Liver (tissue), 8 donors: ENCODE measurements at regions not wholly inside any gene's neighbourhood (a gene's known extent, or its start where the extent isn't known, plus 50 kb on each side); places are given as distances from the start of the nearest gene placed in this dataset.

ENCODE experiments used
- DNase-seq: peaks from one replicate; pipeline ENCODE4 v3.0.0-alpha.2; 2017; ENCODE audit warnings: low spot score
- H3K27ac ChIP-seq, 2 donors: one replicate each; pipeline ENCODE4 v1.7.0; 2013; ENCODE audit warnings: inconsistent platforms in 2 of 2, low read length in 2 of 2, control low read depth in 1 of 2, low read depth in 1 of 2, mild to moderate bottlenecking in 1 of 2
- H3K27me3 ChIP-seq, 4 donors: one replicate each; pipeline versions ENCODE4 v1.6.1 to v1.7.0; 2013; ENCODE audit warnings: low read length in 3 of 4, inconsistent platforms in 1 of 4, mild to moderate bottlenecking in 1 of 4, moderate library complexity in 1 of 4; ENCODE audit not compliant: control insufficient read depth in 4 of 4, insufficient read depth in 4 of 4
- H3K36me3 ChIP-seq, 4 donors: one replicate each; pipeline versions ENCODE4 v1.6.1 to v1.7.0; 2013; ENCODE audit warnings: low read length in 3 of 4, mild to moderate bottlenecking in 3 of 4, low read depth in 1 of 4, moderate library complexity in 1 of 4; ENCODE audit not compliant: control insufficient read depth in 4 of 4, insufficient read depth in 3 of 4
- H3K4me1 ChIP-seq, 4 donors: one replicate each; pipeline versions ENCODE4 v1.6.1 to v1.7.0; 2013; ENCODE audit warnings: low read length in 3 of 4, mild to moderate bottlenecking in 3 of 4, moderate library complexity in 1 of 4; ENCODE audit not compliant: control insufficient read depth in 4 of 4, insufficient read depth in 4 of 4
- H3K4me3 ChIP-seq, 3 donors: one replicate each; pipeline versions ENCODE4 v1.6.1 to v1.7.0; 2013; ENCODE audit warnings: low read length in 3 of 3, control low read depth in 1 of 3, low read depth in 1 of 3, mild to moderate bottlenecking in 1 of 3
- H3K9ac ChIP-seq, 2 donors: one replicate each; pipeline ENCODE4 v1.7.0; 2013; ENCODE audit warnings: low read length in 2 of 2, mild to moderate bottlenecking in 2 of 2, moderate library complexity in 2 of 2, control low read depth in 1 of 2, low read depth in 1 of 2
- H3K9me3 ChIP-seq, 4 donors: one replicate each; pipeline versions ENCODE4 v1.6.1 to v1.7.0; 2013; ENCODE audit warnings: low read length in 3 of 4; ENCODE audit not compliant: control insufficient read depth in 4 of 4
- ATF3 ChIP-seq: IDR thresholded peaks from 2 replicates; pipeline ENCODE4 v1.6.1; 2016; ENCODE audit warnings: antibody characterized with exemption
- CTCF ChIP-seq: fragments of 150-350 bp; IDR thresholded peaks from 2 replicates; pipeline ENCODE4 v1.5.1; 2017; ENCODE audit warnings: improper control_type of control experiment, low read depth, low read length; ENCODE audit not compliant: missing input control
- FOXA1 ChIP-seq: IDR thresholded peaks from 2 replicates; pipeline ENCODE4 v1.6.1; 2016; ENCODE audit warnings: antibody characterized with exemption
- FOXA2 ChIP-seq: IDR thresholded peaks from 2 replicates; pipeline ENCODE4 v1.6.1; 2016; ENCODE audit warnings: antibody characterized with exemption
- GABPA ChIP-seq, 2 donors: IDR thresholded peaks in 1 of 2; conservative IDR thresholded peaks in 1 of 2; 2 replicates each; pipeline ENCODE4 v1.6.1; 2016; ENCODE audit warnings: antibody characterized with exemption in 2 of 2, mild to moderate bottlenecking in 1 of 2, moderate library complexity in 1 of 2
- HNF4A ChIP-seq, 2 donors: conservative IDR thresholded peaks; 2 replicates each; pipeline ENCODE4 v1.6.1; 2016; ENCODE audit warnings: antibody characterized with exemption in 2 of 2, mild to moderate bottlenecking in 2 of 2
- HNF4G ChIP-seq: IDR thresholded peaks from 2 replicates; pipeline ENCODE4 v1.6.1; 2016; ENCODE audit warnings: antibody characterized with exemption
- JUND ChIP-seq, 2 donors: IDR thresholded peaks; 2 replicates each; pipeline ENCODE4 v1.6.1; 2016; ENCODE audit warnings: antibody characterized with exemption in 2 of 2
- MAX ChIP-seq: IDR thresholded peaks from 2 replicates; pipeline ENCODE4 v1.6.1; 2016; ENCODE audit warnings: antibody characterized with exemption
- RAD21 ChIP-seq, 2 donors: IDR thresholded peaks; 2 replicates each; pipeline ENCODE4 v1.6.1; 2016; ENCODE audit warnings: antibody characterized with exemption in 2 of 2, mild to moderate bottlenecking in 2 of 2
- RXRA ChIP-seq, 2 donors: IDR thresholded peaks; 2 replicates each; pipeline ENCODE4 v1.6.1; 2017 to 2018; ENCODE audit warnings: antibody characterized with exemption in 2 of 2, mild to moderate bottlenecking in 1 of 2
- SP1 ChIP-seq: IDR thresholded peaks from 2 replicates; pipeline ENCODE4 v1.6.1; 2018; ENCODE audit warnings: antibody characterized with exemption, mild to moderate bottlenecking
- TAF1 ChIP-seq: conservative IDR thresholded peaks from 2 replicates; pipeline ENCODE4 v1.6.1; 2016; ENCODE audit warnings: antibody characterized with exemption, mild to moderate bottlenecking
- YY1 ChIP-seq: IDR thresholded peaks from 2 replicates; pipeline ENCODE4 v1.6.1; 2016; ENCODE audit warnings: antibody characterized with exemption, mild to moderate bottlenecking
- WGBS: extraction: QIAGEN DNeasy Blood & Tissue Kit; methylation state at CpG from one replicate; pipeline ENCODE4 v1.1.7; 2013; 5-methylcytosine and 5-hydroxymethylcytosine counted together
- TF ChIP-seq, protein P1 (sequence below): IDR thresholded peaks from 2 replicates; pipeline ENCODE4 v1.6.1; 2016; ENCODE audit warnings: antibody characterized with exemption
- TF ChIP-seq, protein P2 (sequence below): IDR thresholded peaks from 2 replicates; pipeline ENCODE4 v1.6.1; 2016; ENCODE audit warnings: antibody characterized with exemption, mild to moderate bottlenecking
- donor health status: healthy.
- donor health status: healthy.
- donor health status: healthy.
- donor health status: healthy.
- donor health status: healthy.

GRCh38 chr2:52312486-52312885 lies 1280.6 kb upstream of the NRXN1 start (continued):
- TF ChIP-seq ATF3 (no peak), FOXA1 (no peak), CTCF (no peak)

GRCh38 chr2:52311862-52312261 lies 1279.9 kb upstream of the NRXN1 start:
- H3K27ac ChIP-seq, result no peak overlapping the region
- no peak overlapping the region for H3K9ac ChIP-seq
- H3K4me3 ChIP-seq, result no peak overlapping the region
- WGBS, result 56% methylated on average over 5 of the region's 5 CpGs
- no peaks in the 10 kb centered on the region for H3K9me3 ChIP-seq
- no peak for TF ChIP-seq FOXA1
- no peak for TF ChIP-seq MAX
- TF ChIP-seq, protein P1, sequence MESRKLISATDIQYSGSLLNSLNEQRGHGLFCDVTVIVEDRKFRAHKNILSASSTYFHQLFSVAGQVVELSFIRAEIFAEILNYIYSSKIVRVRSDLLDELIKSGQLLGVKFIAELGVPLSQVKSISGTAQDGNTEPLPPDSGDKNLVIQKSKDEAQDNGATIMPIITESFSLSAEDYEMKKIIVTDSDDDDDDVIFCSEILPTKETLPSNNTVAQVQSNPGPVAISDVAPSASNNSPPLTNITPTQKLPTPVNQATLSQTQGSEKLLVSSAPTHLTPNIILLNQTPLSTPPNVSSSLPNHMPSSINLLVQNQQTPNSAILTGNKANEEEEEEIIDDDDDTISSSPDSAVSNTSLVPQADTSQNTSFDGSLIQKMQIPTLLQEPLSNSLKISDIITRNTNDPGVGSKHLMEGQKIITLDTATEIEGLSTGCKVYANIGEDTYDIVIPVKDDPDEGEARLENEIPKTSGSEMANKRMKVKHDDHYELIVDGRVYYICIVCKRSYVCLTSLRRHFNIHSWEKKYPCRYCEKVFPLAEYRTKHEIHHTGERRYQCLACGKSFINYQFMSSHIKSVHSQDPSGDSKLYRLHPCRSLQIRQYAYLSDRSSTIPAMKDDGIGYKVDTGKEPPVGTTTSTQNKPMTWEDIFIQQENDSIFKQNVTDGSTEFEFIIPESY, result no peak
- no peak for TF ChIP-seq YY1
- TF ChIP-seq SP1, result no peak
- no peak for TF ChIP-seq TAF1
- TF ChIP-seq JUND (IDR thresholded peaks at IDR 0.05), result no peak
- TF ChIP-seq, protein P2, sequence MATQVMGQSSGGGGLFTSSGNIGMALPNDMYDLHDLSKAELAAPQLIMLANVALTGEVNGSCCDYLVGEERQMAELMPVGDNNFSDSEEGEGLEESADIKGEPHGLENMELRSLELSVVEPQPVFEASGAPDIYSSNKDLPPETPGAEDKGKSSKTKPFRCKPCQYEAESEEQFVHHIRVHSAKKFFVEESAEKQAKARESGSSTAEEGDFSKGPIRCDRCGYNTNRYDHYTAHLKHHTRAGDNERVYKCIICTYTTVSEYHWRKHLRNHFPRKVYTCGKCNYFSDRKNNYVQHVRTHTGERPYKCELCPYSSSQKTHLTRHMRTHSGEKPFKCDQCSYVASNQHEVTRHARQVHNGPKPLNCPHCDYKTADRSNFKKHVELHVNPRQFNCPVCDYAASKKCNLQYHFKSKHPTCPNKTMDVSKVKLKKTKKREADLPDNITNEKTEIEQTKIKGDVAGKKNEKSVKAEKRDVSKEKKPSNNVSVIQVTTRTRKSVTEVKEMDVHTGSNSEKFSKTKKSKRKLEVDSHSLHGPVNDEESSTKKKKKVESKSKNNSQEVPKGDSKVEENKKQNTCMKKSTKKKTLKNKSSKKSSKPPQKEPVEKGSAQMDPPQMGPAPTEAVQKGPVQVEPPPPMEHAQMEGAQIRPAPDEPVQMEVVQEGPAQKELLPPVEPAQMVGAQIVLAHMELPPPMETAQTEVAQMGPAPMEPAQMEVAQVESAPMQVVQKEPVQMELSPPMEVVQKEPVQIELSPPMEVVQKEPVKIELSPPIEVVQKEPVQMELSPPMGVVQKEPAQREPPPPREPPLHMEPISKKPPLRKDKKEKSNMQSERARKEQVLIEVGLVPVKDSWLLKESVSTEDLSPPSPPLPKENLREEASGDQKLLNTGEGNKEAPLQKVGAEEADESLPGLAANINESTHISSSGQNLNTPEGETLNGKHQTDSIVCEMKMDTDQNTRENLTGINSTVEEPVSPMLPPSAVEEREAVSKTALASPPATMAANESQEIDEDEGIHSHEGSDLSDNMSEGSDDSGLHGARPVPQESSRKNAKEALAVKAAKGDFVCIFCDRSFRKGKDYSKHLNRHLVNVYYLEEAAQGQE, result no peak
- no peak for TF ChIP-seq GABPA (IDR thresholded peaks at IDR 0.05 in 1 of 2, conservative IDR thresholded peaks at IDR 0.05 in 1 of 2)
- H3K27me3 ChIP-seq, result peaks cover 0 to 2% (median 0%) of the 10 kb centered on the region in 4 donors
- H3K36me3 ChIP-seq, result no peaks in the 10 kb centered on the region
- no peaks in the 10 kb centered on the region for H3K4me1 ChIP-seq
- DNase-seq, result no peak

- H3K27me3 ChIP-seq, result no peaks in the 10 kb centered on the region
- no peak overlapping the region for H3K27ac ChIP-seq
- DNase-seq, result no peak
- no peak overlapping the region for H3K9ac ChIP-seq
- WGBS, result 53% methylated on average over 2 of the region's 2 CpGs
- H3K9me3 ChIP-seq, result peaks cover 0 to 8% (median 0%) of the 10 kb centered on the region in 4 donors
- H3K4me1 ChIP-seq, result no peaks in the 10 kb centered on the region
- no peak overlapping the region for H3K4me3 ChIP-seq
- no peaks in the 10 kb centered on the region for H3K36me3 ChIP-seq
- no peak for TF ChIP-seq RXRA (IDR thresholded peaks at IDR 0.05)
- no peak for TF ChIP-seq YY1
- no peak for TF ChIP-seq TAF1
- TF ChIP-seq, protein P1, result no peak
- no peak for TF ChIP-seq MAX
- no peak for TF ChIP-seq RAD21 (IDR thresholded peaks at IDR 0.05)
- no peak for TF ChIP-seq GABPA (IDR thresholded peaks at IDR 0.05 in 1 of 2, conservative IDR thresholded peaks at IDR 0.05 in 1 of 2)
- TF ChIP-seq HNF4A (conservative IDR thresholded peaks at IDR 0.05), result no peak
- TF ChIP-seq CTCF, result no peak
- no peak for TF ChIP-seq HNF4G
- TF ChIP-seq SP1, result no peak
- TF ChIP-seq FOXA1, result no peak
- TF ChIP-seq ATF3, result no peak
- TF ChIP-seq FOXA2, result no peak
Measured at GRCh38 chr2:52308156-52308555, 1276.2 kb upstream of the NRXN1 start.
